ENCODE measurements at regions not wholly inside any gene's neighbourhood (a gene's known extent, or its start where the extent isn't known, plus 50 kb on each side); places are given as distances from the start of the nearest gene placed in this dataset.

DNA sequence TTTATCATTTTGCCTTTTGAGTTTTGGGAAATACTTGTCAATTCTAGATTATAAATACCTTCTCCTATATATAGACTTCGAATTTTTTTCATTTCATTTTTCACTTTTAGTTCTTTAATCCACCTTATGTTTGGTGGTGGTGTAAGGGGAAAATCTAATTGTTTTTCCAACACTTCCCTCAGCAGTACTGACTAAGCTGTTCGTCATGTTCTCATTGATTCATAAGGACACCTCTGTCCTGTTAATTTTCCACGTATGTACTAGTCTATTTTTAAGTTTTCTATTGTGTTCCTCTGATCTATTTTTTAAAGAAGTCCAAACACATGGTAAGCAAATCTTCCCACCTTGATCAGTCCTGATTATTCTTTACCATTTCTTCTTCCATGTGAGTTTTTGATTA is 254.2 kb downstream of the SYK start:
- DNase-seq (ENCODE audit: low spot score) = no peak
- TF ChIP-seq, protein P1, sequence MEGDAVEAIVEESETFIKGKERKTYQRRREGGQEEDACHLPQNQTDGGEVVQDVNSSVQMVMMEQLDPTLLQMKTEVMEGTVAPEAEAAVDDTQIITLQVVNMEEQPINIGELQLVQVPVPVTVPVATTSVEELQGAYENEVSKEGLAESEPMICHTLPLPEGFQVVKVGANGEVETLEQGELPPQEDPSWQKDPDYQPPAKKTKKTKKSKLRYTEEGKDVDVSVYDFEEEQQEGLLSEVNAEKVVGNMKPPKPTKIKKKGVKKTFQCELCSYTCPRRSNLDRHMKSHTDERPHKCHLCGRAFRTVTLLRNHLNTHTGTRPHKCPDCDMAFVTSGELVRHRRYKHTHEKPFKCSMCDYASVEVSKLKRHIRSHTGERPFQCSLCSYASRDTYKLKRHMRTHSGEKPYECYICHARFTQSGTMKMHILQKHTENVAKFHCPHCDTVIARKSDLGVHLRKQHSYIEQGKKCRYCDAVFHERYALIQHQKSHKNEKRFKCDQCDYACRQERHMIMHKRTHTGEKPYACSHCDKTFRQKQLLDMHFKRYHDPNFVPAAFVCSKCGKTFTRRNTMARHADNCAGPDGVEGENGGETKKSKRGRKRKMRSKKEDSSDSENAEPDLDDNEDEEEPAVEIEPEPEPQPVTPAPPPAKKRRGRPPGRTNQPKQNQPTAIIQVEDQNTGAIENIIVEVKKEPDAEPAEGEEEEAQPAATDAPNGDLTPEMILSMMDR (IDR thresholded peaks at IDR 0.05) = no peak
- no peak overlapping the region for H3K27ac ChIP-seq
- H3K4me3 ChIP-seq = no peak overlapping the region

DNA sequence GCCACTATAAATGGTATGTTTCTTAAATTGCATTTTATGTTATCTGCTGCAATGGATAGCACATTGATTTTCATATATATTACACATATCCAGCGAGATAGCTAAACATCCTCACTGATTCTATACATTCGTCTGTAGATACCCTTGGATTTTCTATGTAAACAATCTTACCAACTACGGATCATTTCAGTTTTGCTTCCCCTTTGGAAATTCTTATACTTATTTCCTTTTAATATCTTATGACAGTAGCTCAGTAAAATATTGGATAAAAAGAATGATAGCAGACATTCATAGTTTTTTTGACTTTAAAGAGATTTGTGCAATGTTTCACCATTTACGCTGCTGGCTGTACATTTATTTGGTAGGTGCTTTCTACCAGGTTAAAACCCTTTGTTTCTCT is 254.9 kb downstream of the SYK start:
- DNase-seq (ENCODE audit: low spot score) = no peak
- TF ChIP-seq, protein P1 (IDR thresholded peaks at IDR 0.05) = no peak
- Histone ChIP-seq H3K4me3 (no peak overlapping the region), H3K27ac (no peak overlapping the region)

DNA sequence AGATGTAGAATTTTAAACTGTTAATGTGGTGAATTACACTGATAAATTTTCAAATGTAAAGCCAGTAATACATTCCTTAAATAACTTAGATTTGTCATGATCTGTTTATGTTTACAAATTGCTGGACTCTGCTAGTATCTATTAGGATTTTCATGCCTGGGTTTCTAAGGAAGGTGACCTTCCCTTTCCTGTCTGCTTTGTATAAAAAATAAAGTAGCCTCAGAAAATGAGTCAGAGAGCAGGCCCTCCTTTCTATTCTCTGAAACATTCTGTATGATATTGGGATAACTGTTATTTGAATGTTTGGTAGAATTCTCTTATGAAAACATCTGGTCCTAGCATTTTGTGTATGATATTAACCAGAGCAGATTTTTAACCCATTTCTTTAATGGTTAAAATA is 255.3 kb downstream of the SYK start:
- no peak overlapping the region for H3K4me3 ChIP-seq
- DNase-seq (ENCODE audit: low spot score) = no peak
- H3K27ac ChIP-seq = no peak overlapping the region
- TF ChIP-seq, protein P1 (IDR thresholded peaks at IDR 0.05) = no peak

DNA sequence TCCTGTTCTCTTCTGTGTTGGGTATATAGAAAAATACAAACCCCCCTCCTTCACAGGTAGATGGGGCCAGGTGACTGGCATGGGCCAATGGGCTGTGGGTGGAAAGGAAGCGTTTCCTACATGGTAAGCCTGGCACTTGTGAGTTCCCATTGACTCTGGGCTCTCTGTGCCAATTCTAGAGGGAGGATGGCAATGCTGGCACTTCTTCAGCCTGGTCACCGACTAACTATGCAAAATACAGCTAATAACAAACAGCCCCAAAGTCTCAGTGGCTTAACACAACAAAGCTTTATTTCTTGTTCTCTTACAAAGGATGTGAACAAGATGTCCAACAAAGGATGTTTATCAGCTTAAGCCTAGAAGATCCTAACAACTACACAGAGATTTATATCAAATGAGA is 258.1 kb downstream of the SYK start:
- Histone ChIP-seq H3K4me3 (no peak overlapping the region), H3K27ac (peak overlapping the region in 1 of 2 donors; percentile 21)
- TF ChIP-seq, protein P1 (IDR thresholded peaks at IDR 0.05) = no peak
- DNase-seq (ENCODE audit: low spot score) = no peak

DNA sequence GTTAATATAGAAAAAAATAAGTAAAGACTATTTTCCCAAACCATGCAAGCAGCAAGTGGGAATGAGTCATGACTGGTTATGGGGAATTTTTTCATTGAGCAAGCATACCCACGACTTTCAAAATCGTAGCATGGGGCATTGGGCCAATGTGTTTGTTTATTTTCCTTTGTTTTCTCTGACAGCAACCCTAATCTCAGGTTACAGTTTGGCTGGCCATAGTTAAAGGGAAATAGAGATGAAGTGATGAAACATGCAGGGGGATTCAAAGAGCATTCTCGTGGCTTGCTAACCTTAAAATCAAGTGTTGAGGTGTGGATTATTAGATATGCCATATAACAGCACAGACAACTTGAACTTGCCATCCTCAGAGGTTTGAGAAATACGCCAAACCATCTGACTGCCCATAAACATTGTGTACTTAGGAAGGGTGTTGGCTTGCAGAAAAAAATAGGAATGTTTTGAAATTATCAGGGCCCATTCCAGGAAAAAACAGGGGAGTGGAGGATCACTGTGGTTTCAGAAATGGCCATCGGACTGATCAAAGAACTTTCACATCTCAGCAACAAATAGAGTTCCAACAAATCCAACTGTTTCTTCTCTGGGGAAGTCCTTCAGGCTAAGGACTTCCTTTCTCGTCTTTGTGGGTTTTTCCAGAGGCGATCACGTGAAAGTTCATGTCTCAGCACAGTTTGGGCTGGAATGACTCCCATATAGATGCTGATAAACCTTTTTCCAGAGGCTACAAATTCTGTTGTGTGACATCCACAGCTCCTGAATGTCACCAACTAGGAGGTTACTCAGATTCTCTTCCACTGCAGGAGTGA is 259.1 kb downstream of the SYK start:
- Histone ChIP-seq H3K27ac (peak overlapping the region in 1 of 2 donors; percentile 18), H3K4me3 (no peak overlapping the region)
- TF ChIP-seq, protein P1 (IDR thresholded peaks at IDR 0.05) = no peak
- DNase-seq (ENCODE audit: low spot score) = no peak

DNA sequence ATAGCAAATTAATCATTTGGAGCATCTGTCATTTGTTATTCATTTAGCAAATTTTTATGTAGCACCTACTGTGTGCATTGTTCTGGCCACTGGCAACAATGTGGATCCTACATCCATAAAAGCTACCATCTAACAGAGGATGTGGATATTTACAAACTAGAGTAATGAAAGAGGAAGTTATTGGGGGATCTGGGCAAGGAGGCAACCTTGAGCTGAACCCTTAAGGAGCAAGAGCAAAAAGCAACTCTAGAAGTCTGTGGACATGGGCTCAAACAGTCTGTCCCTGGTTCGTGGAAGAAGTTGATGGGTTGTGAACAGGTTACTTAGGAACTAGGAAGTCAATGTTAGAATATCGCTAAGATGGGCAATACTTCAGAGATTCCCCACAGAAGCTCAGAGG is 259.9 kb downstream of the SYK start:
- TF ChIP-seq, protein P1 (IDR thresholded peaks at IDR 0.05) = no peak
- peak overlapping the region in 1 of 2 donors; percentile 18 for H3K27ac ChIP-seq
- no peak for DNase-seq (ENCODE audit: low spot score)
- no peak overlapping the region for H3K4me3 ChIP-seq

DNA sequence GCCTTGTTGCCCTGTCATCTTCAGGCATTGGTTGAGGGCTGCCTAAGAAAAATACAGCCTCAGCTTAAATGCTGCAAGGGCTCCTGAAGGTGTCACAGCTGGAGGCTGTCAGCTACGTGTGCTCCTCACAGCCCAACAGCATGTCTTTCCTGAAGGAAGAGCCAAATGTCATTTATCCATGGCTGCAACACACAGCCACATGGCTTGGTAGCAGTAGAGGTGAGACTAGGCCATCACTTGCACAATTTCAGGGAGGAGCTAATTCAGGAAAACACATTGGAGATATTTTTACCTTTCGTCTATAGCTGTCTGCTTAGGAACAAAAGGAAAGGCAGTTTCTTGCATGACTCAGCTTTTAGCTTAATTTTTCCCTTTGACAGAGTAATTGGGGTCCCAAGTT is 260.7 kb downstream of the SYK start:
- no peak overlapping the region for H3K27ac ChIP-seq
- no peak for DNase-seq (ENCODE audit: low spot score)
- TF ChIP-seq, protein P1 (IDR thresholded peaks at IDR 0.05) = no peak
- no peak overlapping the region for H3K4me3 ChIP-seq
